NCI-H1436 (cell line): ENCODE measurements at regions not wholly inside any gene's neighbourhood (a gene's known extent, or its start where the extent isn't known, plus 50 kb on each side); places are given as distances from the start of the nearest gene placed in this dataset.
"Not testable (repeated sequence)": the region's sequence is repeated elsewhere in the genome, so short reads cannot be mapped to it uniquely, and the experiment has no call there.

Experiments used
- DNase-seq: peaks from one replicate; lab custom pipeline; 2025; lab: John Stamatoyannopoulos, UW

DNA sequence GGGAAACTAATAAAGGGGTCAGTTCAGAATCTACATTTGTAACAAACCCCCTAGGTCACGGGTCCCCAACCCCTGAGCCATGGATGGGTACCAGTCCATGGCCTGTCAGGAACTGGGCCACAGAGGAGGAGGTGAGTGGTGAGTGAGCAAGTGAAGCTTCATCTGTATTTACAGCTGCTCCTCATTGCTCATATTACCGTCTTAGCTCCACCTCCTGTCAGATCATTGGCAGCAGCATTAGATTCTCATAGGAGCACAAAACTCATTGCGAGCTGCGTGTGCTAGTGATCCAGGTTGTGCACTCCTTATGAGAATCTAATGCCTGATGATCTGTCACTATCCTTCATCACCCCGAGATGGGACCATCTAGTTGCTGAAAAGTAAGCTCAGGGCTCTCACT is 88.4 kb upstream of the MPP7 start:
- no peak for DNase-seq

DNA sequence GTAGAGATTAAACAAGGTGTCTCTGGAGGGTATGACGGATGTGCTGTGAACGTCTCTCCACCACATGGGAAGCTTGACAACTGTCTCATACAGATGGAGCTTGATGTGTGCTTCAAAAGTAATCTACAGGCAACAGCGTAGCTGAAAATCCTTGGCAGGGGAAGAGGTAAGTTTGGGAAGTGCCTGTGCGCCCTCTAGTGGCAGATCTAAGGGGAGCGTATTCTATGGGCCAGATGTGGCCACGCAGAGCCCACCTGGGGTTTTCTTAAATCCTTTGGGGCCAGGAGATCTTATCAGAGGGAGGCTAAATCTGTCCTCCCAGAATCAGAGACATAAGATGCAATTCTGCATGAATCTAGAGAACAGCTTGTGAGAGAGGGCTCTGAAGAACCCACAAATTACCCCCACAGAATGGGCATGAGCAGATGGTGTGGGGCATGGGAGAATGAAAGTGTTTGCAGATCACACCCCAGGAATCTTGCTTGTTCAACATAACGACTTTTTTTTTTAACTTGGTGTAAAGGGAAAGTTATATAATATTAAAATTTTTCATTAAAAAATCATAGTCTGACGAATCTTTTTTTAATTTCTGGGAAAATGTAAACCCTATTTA is 91.2 kb upstream of the MPP7 start:
- peak; percentile 54 for DNase-seq

DNA sequence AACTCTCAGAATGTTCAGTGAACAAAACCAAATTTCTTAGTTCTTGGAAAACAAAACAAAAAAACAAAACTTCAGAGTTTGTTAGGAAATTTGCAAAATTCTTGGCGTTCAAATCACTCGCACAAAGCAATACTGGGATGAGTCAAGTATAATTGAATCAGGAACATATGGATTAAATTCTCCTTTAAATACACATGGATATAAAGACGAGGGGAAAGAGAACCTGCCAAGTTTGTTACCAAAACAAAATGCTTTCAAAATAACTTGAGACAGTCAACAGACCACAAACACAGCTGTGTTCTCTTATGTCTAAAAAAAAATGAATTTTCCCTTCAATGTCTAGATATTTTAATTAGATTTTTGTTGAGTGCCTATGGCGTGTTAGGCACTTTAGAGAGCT is 93.5 kb upstream of the MPP7 start:
- no peak for DNase-seq

DNA sequence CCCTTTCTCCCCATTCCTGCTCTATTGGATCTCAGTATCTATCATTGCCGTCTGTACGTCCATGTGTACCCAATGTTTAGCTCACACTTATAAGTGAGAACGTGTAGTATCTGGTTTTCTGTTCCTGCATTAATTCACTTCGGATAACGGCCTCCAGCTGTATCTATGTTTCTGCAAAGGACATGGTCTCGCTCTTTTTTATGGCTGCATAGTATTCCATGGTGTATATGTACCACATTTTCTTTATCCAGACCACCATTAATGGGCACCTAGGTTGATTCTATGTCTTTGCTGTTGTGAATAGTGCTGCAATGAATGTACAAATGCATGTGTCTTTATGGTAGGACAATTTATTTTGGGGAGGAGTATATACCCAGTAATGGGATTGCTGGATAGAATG is 94.4 kb upstream of the MPP7 start:
- DNase-seq, result no peak

DNA sequence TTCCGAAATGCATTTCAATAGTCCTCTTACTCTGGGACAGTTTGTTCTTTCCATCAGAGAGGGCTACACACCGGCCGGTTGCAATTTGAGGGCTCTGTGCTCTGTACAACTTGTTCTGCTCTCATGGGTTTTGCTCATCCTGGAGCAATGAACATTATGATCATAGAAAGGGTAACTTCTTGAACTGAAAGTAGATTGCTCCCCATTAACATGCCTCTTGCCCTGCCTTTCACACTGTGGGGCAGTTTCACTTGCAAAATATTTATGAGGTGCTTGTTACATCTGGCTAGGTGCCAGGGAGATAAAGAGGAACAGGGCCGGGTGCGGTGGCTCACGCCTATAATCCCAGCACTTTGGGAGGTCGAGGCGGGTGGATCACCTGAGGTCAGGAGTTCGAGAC is 97.3 kb upstream of the MPP7 start:
- DNase-seq, result no peak

DNA sequence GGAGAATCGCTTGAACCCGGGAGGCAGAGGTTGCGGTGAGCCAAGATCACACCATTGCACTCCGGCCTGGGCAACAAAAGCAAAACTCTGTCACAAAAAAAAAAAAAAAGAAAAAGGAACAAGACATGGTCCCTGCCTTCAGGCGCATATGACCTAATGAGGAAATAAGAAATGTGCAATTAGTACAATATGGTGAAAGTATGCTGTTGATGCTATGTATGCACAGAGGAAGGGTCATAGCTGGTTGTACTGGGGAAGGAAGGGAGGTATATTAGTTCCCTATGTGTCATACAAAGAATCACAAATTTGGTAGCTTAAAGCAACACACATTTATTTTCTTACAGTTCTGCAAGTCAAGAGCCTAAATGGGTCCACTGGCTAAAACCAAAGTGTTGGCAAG is 97.8 kb upstream of the MPP7 start:
- DNase-seq, result no peak

DNA sequence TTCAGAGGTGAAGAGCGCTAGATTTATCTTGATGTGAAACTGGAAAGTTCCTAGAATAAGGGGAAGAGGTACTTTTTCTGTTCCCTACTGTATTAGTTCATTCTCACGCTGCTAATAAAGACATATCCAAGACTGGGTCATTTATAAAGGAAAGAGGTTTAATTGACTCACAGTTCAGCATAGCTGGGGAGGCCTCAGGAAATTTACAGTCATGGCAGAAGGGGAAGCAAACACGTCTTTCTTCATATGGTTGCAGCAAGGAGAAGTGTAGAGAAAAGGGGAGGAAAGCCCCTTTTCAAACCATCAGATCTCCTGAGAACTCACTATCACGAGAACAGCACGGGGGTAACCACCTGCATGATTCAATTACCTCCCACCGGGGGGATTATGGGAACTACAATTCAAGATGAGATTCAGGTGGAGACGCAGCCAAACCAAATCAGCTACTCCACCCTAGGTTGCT is 99.8 kb upstream of the MPP7 start:
- DNase-seq, result not testable (repeated sequence)

DNA sequence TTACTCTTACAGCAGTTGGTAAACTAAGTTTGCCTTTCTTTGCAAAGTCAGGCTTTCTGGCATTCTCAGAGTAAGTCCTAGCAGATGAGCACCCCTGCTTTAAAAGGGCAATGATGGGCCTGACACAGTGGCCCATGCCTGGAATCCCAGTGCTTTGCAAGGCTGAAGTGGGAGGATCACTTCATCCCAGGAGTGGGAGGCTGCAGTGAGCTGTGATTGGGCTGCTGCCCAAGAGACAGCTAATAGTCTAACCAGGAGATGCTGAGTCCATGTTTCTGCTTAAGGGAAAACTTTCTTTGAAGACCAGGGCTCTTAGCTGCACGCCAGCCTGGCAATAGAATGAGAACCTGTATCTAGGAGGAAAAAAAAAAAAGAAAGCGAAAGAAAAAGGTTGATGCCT is 100.2 kb upstream of the MPP7 start:
- no peak for DNase-seq

DNA sequence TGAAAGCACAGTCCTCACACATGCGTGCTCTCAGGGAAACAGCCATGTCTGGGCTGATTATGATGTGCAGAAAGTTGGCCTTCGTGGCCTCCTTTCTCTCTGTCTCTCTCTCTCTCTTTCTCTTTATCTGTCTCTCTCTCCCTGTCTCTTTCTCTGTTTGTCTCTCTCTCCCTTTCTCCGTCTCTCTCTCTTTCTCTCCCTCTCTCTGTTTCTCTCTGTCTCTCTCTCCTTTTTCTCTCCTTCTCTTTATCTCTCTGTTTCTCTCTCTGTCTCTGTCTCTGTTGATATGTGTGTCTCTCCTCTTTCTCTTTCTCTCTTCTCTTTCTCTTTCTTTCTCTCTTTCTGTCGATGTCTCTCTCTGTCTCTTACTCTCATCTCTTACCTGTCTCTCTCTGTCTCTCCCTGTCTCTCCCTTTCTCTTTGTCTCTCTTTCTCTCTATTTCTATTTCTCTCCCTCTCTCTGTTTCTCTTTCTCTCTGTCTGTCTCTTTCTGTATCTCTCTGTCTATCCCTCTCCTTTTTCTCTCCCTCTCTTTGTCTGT is 105.4 kb upstream of the MPP7 start:
- no peak for DNase-seq

DNA sequence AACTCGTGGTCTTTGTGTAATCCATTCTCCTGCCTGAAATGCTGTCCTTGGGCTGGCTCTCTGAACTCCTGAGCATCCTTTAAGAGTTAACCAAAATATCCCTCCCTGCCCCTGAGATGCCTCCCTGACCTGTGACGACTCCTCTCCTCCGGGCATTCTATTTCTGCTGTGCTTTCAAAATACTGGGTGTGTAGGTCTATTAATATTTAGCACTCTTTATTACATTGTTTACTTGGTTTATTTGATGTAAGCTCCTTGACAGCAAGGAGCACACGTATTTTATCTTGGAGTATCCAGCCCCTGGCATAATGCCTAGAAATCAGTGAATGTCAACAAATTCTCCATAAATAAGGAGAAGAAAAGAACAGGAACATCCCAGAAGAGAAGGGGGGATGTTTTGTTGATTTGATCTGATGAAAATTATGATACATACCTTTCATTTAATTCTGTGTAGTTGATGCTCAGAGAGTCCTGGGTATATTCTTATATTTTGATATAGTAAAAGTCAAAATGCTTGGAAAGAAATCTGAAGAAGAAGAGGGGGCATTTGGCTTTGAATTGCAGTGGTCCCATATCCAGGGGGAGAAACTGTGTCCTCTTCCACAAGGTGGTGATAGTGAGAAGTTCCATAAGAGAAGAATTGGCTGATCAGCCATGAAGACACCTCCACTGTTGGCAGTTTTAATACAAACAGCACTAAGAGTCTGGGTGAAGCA is 107.7 kb upstream of the MPP7 start:
- DNase-seq, result no peak

DNA sequence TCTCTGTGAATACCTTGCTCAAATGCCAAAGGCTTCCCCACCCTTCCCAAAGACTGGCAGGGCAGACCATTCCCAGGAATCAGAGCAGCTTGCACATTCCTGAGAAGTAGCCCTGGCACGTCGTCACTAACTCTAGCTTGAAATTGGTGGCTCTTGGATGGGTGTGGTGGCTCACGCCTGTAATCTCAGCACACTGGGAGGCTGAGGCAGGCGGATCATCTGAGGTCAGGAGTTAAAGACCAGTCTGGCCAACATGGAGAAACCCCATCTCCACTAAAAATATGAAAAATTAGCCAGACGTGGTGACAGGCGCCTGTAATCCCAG is 108.2 kb upstream of the MPP7 start:
- no peak for DNase-seq

DNA sequence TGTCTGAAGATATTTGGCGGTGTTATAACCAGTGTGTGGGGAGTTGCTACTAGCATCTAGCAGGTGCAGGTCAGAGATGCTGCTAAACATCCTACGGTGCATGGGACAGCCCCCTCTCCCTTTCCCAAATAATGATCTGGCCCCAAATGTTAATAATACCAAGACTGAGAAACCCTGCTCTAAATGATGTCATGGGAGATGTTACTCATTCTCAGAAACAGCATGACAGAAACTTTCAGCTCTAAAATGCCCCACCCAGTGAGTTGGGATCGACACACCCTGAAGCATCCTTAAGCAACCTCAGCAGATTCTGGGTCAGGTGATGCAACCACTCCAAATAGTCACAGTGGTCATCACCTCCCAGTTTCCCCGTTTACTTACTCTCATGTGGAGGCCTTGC is 108.8 kb upstream of the MPP7 start:
- DNase-seq, result no peak

DNA sequence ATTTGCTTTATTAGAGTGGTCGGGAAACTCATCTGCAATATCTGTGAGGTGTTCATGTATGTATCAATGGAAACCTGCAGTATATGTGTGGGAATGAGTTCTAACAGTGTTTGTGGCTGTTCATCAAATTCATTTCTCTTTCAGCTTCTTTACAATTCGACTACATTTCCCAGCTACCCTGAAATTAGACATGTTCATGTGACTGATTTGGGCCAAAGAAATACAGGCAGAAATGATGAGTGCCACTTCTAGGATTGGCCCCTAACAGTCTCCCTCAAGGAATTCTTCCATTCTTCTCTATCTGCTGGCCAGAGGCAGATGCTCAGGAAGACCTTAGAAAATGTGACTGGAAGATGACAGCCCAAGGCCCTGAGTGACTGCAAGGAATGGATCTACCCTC is 114.8 kb upstream of the WAC start:
- no peak for DNase-seq

DNA sequence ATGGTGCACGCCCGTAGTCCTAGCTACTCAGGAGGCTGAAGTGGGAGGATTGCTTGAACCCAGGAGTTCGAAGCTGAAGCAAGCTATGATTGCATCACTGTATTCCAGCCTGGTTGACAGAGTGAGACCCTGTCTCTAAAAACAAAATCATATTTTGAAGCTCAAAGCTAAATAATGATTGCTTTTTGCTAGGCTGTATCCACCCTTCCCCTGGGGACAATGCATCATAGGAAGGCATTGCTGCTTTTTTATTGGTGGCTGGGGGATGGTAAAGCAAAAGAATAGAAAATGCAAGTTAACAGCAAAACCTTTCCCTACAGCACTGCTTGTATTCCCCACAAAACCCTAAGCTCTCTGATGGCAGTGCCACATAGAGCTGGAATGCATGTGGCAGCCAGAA is 107.5 kb upstream of the WAC start:
- DNase-seq, result no peak

DNA sequence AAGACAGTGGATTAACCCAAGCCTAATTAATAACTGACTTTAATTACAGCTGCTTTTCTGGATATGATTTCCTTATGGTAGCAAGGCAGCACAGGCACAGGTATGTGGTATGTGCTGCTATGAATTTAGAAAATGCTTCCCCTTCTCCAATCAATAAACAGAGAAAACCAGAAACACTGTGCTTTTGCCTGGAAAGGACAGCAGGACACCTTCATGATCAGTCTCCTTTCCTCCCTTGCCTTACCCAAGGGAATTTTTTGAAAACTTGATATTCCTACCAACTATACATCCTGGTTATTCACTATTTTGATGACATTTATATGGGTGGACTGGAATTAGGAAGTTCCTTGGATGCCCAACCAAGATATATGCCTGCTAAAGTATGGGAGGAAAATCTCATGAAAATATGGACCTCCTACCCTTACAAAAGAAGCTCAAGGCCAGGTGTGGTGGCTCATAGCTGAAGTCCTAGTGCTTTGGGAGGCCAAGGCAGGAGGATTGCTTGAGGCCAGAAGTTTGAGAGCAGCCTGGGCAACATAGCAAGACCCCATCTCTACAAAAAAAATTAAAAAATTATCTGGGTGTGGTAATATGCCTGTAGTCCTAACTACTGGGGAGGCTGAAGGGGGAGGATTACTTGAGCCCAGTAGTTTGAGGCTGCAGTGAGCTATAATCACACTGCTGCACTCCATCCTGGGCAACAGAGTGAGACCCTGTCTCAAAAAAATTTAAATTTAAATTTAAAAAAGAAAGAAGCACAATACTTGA is 106.3 kb upstream of the WAC start:
- no peak for DNase-seq

DNA sequence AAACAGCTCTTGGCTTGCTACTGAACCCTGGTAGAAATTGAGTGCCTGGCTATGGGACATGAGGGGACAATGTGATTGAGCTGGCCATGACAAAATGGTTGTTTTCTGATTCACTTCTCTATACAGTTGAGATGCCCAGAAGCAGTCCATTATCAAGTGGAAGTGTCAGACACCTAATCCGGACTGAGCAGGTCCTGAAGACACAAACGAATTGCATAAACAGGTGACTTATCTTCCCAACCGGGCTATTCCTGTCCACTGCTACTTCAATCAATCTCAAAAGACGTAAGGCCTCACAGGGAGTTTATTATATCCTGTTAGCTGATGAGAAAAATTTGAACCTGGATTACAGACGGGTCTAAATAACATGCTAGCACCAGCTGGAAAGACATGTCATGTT is 105.5 kb upstream of the WAC start:
- DNase-seq, result no peak

DNA sequence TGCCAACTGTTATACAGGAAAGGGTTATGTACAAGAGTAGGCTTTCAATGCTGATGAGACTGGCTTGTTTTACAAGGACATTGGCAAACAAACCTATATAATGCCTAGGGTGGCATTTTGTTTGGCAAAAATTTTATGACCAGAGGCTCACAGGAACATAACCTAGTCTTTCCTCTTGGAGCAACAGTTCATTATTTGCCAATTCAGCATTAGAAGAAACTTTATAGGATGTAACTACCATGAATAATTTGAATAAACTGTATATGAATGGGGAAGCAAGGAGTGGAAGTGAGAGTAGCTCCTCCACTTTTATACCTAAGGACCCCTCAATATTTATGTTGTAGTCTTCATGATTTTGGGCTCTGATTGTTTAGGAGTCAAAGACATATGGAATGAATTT is 103.9 kb upstream of the WAC start:
- no peak for DNase-seq

DNA sequence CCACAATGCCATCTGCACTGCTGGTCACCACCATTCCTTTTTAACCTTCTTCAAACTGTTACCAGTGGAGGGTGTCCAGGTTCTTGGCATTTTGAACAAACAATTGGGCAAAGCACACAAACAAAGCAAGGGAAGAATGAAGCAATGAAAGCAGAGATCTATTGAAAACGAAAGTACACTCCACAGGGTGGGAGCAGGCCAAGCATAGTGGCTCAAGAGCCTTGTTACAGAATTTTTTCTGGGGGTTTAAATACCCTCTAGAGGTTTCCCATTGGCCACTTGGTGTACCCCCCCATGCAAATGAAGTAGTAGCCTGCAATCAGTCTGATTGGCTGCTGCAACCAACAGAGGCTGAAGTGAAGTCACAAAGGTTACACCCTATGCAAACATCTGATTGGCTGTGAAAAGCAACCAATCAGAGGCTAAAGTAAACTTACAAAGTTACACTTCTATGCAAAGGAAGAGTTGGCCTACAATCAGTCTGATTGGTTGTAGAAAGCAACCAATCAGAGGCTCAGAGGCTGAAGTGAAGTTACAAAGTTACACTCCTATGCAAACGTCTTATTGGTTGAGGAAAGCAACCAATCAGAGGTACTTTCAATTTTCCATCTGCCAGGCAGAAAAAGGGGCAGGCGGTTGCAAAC is 103.2 kb upstream of the WAC start:
- DNase-seq, result no peak

DNA sequence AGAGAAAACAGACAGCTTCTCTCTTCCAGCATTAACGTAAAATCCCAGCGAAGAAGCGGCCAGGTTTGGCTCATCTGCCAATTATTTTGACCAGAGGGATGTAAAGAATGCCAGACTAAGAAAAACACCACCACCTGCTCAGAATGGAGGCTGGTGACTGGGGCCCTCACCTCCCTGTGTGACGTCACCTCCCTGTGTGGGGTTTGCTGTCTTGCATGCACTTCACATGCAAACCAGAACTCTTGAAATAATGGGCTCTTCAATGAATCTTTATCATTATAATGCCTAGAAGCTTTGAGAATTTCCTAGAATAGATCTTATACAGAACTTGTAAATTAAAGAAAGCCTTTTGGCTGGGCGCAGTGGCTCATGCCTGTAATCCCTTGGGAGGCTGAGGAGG is 101.8 kb upstream of the WAC start:
- DNase-seq, result no peak

DNA sequence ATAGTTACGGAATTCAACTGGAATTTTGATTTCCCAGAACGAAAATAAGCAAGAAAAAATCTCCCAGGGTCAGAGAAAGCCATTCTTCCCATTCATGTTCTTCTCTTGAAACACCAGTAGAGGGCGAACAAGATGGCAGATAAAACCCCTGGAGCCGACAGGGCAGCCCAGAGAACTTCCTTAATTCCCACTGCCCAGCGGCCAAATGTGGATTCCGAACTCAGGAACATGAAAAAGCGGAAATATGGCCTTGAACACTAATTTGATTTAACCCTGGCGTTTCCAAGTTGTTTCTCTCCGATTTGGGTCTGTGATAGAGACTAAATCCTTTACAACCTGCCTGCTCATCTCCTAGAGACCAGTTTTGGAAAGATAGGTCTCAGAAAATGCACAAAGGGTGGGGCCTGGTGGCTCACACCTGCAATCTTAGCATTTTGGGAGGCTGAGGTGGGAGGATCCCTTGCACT is 100.7 kb upstream of the WAC start:
- peak; percentile 26 for DNase-seq

DNA sequence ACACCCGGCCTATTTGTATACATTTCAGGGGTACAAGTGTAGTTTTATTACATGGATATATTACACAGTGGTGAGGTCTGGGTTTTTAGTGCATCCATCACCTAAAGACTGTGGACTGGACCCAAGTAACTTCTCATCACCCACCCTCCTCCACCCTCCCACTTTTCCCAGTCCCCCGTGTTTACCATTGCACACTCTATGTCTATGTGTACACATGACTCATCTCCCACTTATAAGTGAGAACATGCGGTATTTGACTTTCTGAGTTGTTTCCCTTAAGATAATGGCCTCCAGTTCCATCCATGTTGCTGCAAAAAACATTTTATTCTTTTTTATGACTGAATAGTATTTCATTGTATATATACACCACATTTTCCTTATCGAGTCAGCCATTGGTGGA is 98.9 kb upstream of the WAC start:
- DNase-seq, result no peak

DNA sequence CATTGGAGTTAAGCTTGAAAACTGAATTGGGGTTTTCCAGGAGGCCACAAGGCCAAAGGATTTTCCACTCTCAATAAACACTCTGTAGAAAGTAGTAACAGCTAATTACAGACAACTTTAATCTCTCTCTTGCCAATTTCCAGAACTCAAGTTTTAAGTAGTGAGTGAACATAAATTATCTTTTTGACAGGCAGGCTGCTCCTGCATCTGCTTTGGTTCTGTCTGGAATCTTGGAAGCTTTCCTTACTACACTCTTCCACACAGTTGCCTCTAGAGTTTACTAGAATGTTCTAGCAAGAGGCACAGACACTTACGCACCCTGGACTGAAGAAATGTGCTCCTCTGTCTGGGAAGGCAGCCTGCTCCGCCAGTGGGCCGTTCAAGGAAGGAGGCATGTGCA is 90.5 kb upstream of the WAC start:
- no peak for DNase-seq

DNA sequence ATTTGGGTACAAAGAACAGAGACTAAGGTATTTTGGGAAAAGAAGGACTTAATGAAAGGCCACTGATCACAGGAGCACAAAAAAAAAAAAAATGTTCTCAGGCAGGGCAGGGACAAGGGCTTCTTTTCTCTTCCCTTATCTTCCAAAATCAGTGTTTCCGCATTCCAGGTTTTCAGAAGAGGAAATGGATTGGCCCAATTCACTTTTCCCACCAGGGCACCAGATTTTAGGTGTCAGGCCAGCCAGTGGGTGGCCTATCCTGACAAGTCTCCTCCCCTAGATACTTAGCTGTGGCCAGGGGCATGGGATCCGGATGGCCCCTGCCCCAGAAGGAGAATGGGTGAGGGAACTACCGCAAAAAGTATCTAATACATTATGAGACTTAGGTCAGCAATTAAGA is 88.9 kb upstream of the WAC start:
- no peak for DNase-seq
